ENCODE measurements at regions not wholly inside any gene's neighbourhood (a gene's known extent, or its start where the extent isn't known, plus 50 kb on each side); places are given as distances from the start of the nearest gene placed in this dataset.

GRCh38 chr13:63435667-63436324 is 2020.1 kb upstream of the PCDH20 start:
- no peak for TF ChIP-seq EZH2phosphoT487 (conservative IDR thresholded peaks at IDR 0.05; ENCODE audit: low read length)
- TF ChIP-seq, protein P1, sequence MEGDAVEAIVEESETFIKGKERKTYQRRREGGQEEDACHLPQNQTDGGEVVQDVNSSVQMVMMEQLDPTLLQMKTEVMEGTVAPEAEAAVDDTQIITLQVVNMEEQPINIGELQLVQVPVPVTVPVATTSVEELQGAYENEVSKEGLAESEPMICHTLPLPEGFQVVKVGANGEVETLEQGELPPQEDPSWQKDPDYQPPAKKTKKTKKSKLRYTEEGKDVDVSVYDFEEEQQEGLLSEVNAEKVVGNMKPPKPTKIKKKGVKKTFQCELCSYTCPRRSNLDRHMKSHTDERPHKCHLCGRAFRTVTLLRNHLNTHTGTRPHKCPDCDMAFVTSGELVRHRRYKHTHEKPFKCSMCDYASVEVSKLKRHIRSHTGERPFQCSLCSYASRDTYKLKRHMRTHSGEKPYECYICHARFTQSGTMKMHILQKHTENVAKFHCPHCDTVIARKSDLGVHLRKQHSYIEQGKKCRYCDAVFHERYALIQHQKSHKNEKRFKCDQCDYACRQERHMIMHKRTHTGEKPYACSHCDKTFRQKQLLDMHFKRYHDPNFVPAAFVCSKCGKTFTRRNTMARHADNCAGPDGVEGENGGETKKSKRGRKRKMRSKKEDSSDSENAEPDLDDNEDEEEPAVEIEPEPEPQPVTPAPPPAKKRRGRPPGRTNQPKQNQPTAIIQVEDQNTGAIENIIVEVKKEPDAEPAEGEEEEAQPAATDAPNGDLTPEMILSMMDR (IDR thresholded peaks at IDR 0.05; ENCODE audit: insufficient read depth, low read length, poor library complexity, severe bottlenecking) = no peak

Data from SU-DHL-6 (cell line).